Neural progenitor cell (in vitro differentiated cells): ENCODE measurements at regions not wholly inside any gene's neighbourhood (a gene's known extent, or its start where the extent isn't known, plus 50 kb on each side); places are given as distances from the start of the nearest gene placed in this dataset.

ENCODE experiments used
- DNase-seq: peaks from one replicate; pipeline ENCODE4 v3.0.0-alpha.2; 2016; ENCODE audit warnings: low spot score
- H2AFZ ChIP-seq: fragments of 200-600 bp; sonication (generic); replicated peaks from 2 replicates; pipeline ENCODE4 v1.6.1; 2016; ENCODE audit warnings: antibody characterized with exemption
- H3F3A ChIP-seq: fragments of 200-600 bp; sonication (generic); 2 replicates; pipeline ENCODE4 v1.6.1; 2016; ENCODE audit warnings: antibody characterized with exemption, low read depth
- H3K27ac ChIP-seq: fragments of 200-600 bp; sonication (generic); 2 replicates; pipeline ENCODE4 v1.5.1; 2016; ENCODE audit warnings: mild to moderate bottlenecking
- H3K27me3 ChIP-seq: fragments of 200-600 bp; sonication (generic); 2 replicates; pipeline ENCODE4 v1.6.1; 2016; ENCODE audit warnings: mild to moderate bottlenecking, moderate library complexity
- H3K36me3 ChIP-seq: fragments of 200-600 bp; sonication (generic); 2 replicates; pipeline ENCODE4 v1.5.1; 2016
- H3K4me1 ChIP-seq: fragments of 200-600 bp; sonication (generic); 2 replicates; pipeline ENCODE4 v1.6.1; 2016; ENCODE audit warnings: mixed run types
- H3K4me2 ChIP-seq: fragments of 200-600 bp; sonication (generic); 2 replicates; pipeline ENCODE4 v1.6.1; 2016
- H3K4me3 ChIP-seq: fragments of 200-600 bp; sonication (generic); 2 replicates; pipeline ENCODE4 v1.5.1; 2016
- H3K79me2 ChIP-seq: fragments of 200-600 bp; sonication (generic); 2 replicates; pipeline ENCODE4 v1.6.1; 2016; ENCODE audit warnings: low read depth
- H3K9ac ChIP-seq: fragments of 200-600 bp; sonication (generic); 2 replicates; pipeline ENCODE4 v1.6.1; 2016
- H3K9me3 ChIP-seq: fragments of 200-600 bp; sonication (generic); 2 replicates; pipeline ENCODE4 v1.5.1; 2016; ENCODE audit warnings: low read depth
- H4K20me1 ChIP-seq: fragments of 200-600 bp; sonication (generic); 2 replicates; pipeline ENCODE4 v1.6.1; 2016; ENCODE audit warnings: low read depth
- H3K27ac Mint-ChIP-seq: 3 replicates; pipeline ENCODE4 v1.8.0; 2021; ENCODE audit warnings: mixed read lengths
- H3K27me3 Mint-ChIP-seq: 2 replicates; pipeline ENCODE4 v1.8.0; 2022; ENCODE audit warnings: low read depth, mild to moderate bottlenecking, inconsistent platforms, moderate library complexity, mixed read lengths; ENCODE audit not compliant: insufficient read depth
- H3K36me3 Mint-ChIP-seq: 3 replicates; pipeline ENCODE4 v1.8.0; 2021; ENCODE audit warnings: mixed read lengths
- H3K4me1 Mint-ChIP-seq: 3 replicates; pipeline ENCODE4 v1.8.0; 2021; ENCODE audit warnings: mixed read lengths
- H3K4me3 Mint-ChIP-seq: 3 replicates; pipeline ENCODE4 v1.8.0; 2021; ENCODE audit warnings: mild to moderate bottlenecking, moderate library complexity, mixed read lengths
- H3K9me3 Mint-ChIP-seq: 3 replicates; pipeline ENCODE4 v1.8.0; 2020; ENCODE audit warnings: mixed read lengths
- CTCF ChIP-seq: fragments of 200-600 bp; sonication (generic); IDR thresholded peaks from 2 replicates; pipeline ENCODE4 v1.5.1; 2017; ENCODE audit warnings: antibody characterized with exemption, mild to moderate bottlenecking
- EZH2 ChIP-seq: fragments of 200-600 bp; sonication (generic); IDR thresholded peaks from 2 replicates; pipeline ENCODE4 v1.6.1; 2017; ENCODE audit warnings: antibody characterized with exemption, mild to moderate bottlenecking, moderate library complexity
- EZH2phosphoT487 ChIP-seq: fragments of 200-600 bp; sonication (generic); IDR thresholded peaks from 2 replicates; pipeline ENCODE4 v1.6.1; 2017; ENCODE audit warnings: antibody characterized with exemption

DNA sequence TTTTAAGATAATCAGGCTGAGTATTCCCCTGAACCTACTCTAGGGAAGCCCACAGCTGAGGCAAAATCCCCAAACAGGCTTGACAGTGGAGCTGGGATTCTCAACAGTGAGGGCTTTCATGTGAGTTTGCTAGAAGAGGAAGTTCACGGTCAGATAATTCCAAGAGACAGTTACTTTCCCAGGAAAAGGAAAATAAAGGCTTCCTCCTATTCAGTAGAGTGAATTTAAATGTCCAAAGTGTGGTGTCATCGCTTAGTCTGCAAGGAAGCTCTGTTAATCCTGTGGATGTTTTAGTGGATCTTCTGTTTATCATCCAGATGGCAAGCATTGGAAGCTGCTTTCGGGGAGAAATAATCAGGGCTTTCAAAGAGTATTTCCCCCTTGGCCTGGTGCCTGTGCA lies 119.8 kb downstream of the RPIA start:
- peaks cover 4% of the 10 kb centered on the region for H3K4me1 Mint-ChIP-seq
- H3K27ac Mint-ChIP-seq = no peak overlapping the region
- H3K36me3 Mint-ChIP-seq = no peaks in the 10 kb centered on the region
- H3K9me3 ChIP-seq = peaks cover 9% of the 10 kb centered on the region
- H3K79me2 ChIP-seq = no peaks in the 10 kb centered on the region
- H3F3A ChIP-seq = no peaks in the 10 kb centered on the region
- H3K27ac ChIP-seq = no peak overlapping the region
- H3K36me3 ChIP-seq = no peaks in the 10 kb centered on the region
- TF ChIP-seq EZH2phosphoT487 (no peak), CTCF (no peak), EZH2 (no peak)
- H3K9ac ChIP-seq = no peak overlapping the region
- no peak overlapping the region for H3K4me3 ChIP-seq
- H3K27me3 ChIP-seq = no peaks in the 10 kb centered on the region
- no peaks in the 10 kb centered on the region for H3K4me1 ChIP-seq
- H2AFZ ChIP-seq = no peak overlapping the region
- H3K27me3 Mint-ChIP-seq = peaks cover 3% of the 10 kb centered on the region
- H4K20me1 ChIP-seq = no peaks in the 10 kb centered on the region
- H3K4me2 ChIP-seq = no peak overlapping the region
- H3K9me3 Mint-ChIP-seq = peaks cover 25% of the 10 kb centered on the region
- no peak for DNase-seq
- no peak overlapping the region for H3K4me3 Mint-ChIP-seq

DNA sequence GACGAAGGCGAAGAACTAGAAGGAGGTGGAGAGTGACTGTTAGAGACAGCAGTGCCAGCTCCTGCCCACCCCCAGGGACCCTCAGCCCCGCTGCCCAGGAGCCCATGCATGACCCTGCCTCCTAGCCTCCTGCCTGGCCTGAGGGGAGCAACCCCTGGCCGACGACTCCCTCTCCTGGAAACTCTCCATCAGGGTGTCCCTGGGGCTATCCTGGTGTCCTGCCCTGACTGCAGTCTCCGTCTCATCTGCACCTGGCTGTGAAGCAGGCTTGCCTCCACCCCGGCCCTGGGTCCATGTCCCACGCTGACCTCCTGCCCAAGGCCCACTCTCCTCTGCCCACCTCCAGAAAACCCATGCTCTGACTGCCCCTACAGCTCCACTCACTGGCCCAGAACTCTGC lies 120.2 kb downstream of the RPIA start:
- no peak for DNase-seq
- no peaks in the 10 kb centered on the region for H3K79me2 ChIP-seq
- H3K4me1 Mint-ChIP-seq = peaks cover 4% of the 10 kb centered on the region
- no peak overlapping the region for H2AFZ ChIP-seq
- H3K9me3 ChIP-seq = peaks cover 12% of the 10 kb centered on the region
- H3K36me3 ChIP-seq = no peaks in the 10 kb centered on the region
- no peak overlapping the region for H3K4me3 Mint-ChIP-seq
- H3K4me1 ChIP-seq = no peaks in the 10 kb centered on the region
- TF ChIP-seq EZH2 (no peak), CTCF (no peak), EZH2phosphoT487 (no peak)
- no peak overlapping the region for H3K4me3 ChIP-seq
- no peaks in the 10 kb centered on the region for H3K36me3 Mint-ChIP-seq
- H3K4me2 ChIP-seq = no peak overlapping the region
- no peak overlapping the region for H3K9ac ChIP-seq
- H3K27me3 ChIP-seq = no peaks in the 10 kb centered on the region
- H3K27ac ChIP-seq = no peak overlapping the region
- peaks cover 30% of the 10 kb centered on the region for H3K9me3 Mint-ChIP-seq
- no peaks in the 10 kb centered on the region for H3F3A ChIP-seq
- no peak overlapping the region for H3K27ac Mint-ChIP-seq
- H4K20me1 ChIP-seq = no peaks in the 10 kb centered on the region
- peaks cover 3% of the 10 kb centered on the region for H3K27me3 Mint-ChIP-seq

DNA sequence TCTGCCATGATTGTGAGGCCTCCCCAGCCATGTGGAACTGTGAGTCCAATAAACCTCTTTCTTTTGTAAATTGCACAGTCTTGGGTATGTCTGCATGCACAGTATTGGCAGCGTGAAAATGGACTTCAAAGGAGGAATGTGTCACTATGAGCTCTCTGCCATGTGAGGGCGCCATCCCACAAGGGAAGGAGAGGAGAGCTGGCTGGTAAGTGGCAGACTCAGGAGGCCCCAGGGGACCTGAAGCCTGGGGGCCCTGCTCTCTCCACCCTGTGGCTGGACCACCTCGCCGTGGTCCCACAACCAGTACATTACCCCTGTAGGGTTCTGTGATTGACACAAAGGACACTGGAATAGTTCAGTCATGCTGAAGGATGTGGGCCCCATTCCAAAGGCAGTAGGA lies 122.1 kb downstream of the RPIA start:
- no peaks in the 10 kb centered on the region for H3F3A ChIP-seq
- no peaks in the 10 kb centered on the region for H3K4me1 ChIP-seq
- no peak overlapping the region for H3K4me2 ChIP-seq
- Mint-ChIP-seq H3K9me3 (peaks cover 39% of the 10 kb centered on the region), H3K27me3 (peaks cover 3% of the 10 kb centered on the region), H3K4me1 (peaks cover 2% of the 10 kb centered on the region), H3K36me3 (no peaks in the 10 kb centered on the region), H3K27ac (no peak overlapping the region), H3K4me3 (no peak overlapping the region)
- no peak overlapping the region for H3K4me3 ChIP-seq
- peaks cover 23% of the 10 kb centered on the region for H3K9me3 ChIP-seq
- no peaks in the 10 kb centered on the region for H4K20me1 ChIP-seq
- H3K36me3 ChIP-seq = no peaks in the 10 kb centered on the region
- H3K79me2 ChIP-seq = no peaks in the 10 kb centered on the region
- TF ChIP-seq EZH2phosphoT487 (no peak), CTCF (no peak), EZH2 (no peak)
- no peak overlapping the region for H3K9ac ChIP-seq
- no peaks in the 10 kb centered on the region for H3K27me3 ChIP-seq
- no peak for DNase-seq
- no peak overlapping the region for H2AFZ ChIP-seq
- no peak overlapping the region for H3K27ac ChIP-seq

DNA sequence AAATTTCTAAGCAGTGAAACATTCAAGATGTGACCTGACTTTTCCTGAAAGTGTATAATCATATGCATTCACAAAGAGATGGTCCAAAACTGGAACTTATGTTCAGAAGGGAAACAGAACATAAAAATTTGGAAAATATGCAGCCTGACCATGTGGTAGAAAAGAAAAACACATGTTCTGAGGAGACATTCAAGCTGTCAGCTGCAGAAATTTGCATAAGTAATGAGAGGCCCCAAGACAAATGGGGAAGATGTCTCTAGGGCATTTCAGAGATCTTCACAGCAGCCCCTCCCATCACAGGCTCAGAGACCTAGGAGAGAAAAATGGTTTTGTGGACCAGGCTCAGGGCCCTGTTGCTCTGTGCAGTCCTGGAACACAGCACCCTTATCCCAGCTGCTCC lies 123.8 kb downstream of the RPIA start:
- Mint-ChIP-seq H3K27ac (no peak overlapping the region), H3K36me3 (no peaks in the 10 kb centered on the region), H3K4me3 (no peak overlapping the region), H3K9me3 (peaks cover 39% of the 10 kb centered on the region), H3K27me3 (peaks cover 2% of the 10 kb centered on the region), H3K4me1 (no peaks in the 10 kb centered on the region)
- H3K27ac ChIP-seq = no peak overlapping the region
- TF ChIP-seq EZH2phosphoT487 (no peak), EZH2 (no peak), CTCF (no peak)
- no peaks in the 10 kb centered on the region for H4K20me1 ChIP-seq
- peaks cover 24% of the 10 kb centered on the region for H3K9me3 ChIP-seq
- H3K4me3 ChIP-seq = no peak overlapping the region
- DNase-seq = no peak
- H3F3A ChIP-seq = no peaks in the 10 kb centered on the region
- H3K4me1 ChIP-seq = no peaks in the 10 kb centered on the region
- no peak overlapping the region for H2AFZ ChIP-seq
- H3K9ac ChIP-seq = no peak overlapping the region
- no peaks in the 10 kb centered on the region for H3K36me3 ChIP-seq
- no peaks in the 10 kb centered on the region for H3K27me3 ChIP-seq
- H3K4me2 ChIP-seq = no peak overlapping the region
- H3K79me2 ChIP-seq = no peaks in the 10 kb centered on the region
